Adrenal gland (tissue), 5 donors: ENCODE measurements at regions not wholly inside any gene's neighbourhood (a gene's known extent, or its start where the extent isn't known, plus 50 kb on each side); places are given as distances from the start of the nearest gene placed in this dataset.

Experiments
- CTCF ChIP-seq, 6 experiments: fragments of 450-650 bp in 4 of 6; fragments of 200-600 bp in 2 of 6; sonication (generic) in 1 of 6; IDR thresholded peaks; 1 replicate in 5 of 6; 2 replicates in 1 of 6; pipeline versions ENCODE4 v1.5.1 to v1.8.0; 2016 to 2021; ENCODE audit warnings: antibody characterized with exemption in 6 of 6, mild to moderate bottlenecking in 2 of 6, moderate library complexity in 1 of 6
- POLR2A ChIP-seq, 2 donors: fragments of 450-650 bp; IDR thresholded peaks; one replicate each; pipeline ENCODE4 v1.6.1; 2017; ENCODE audit warnings: antibody characterized with exemption in 2 of 2, mild to moderate bottlenecking in 2 of 2, moderate library complexity in 1 of 2
- donor health status: DM: no; HTN: no; CAD: no.

- TF ChIP-seq POLR2A (IDR thresholded peaks at IDR 0.05) (no peak), CTCF (IDR thresholded peaks at IDR 0.05) (no peak)
These were observed 480.0 kb downstream of the TMEM38B start for GRCh38 chr9:106174346-106174745.
